DND-41 (cell line): ENCODE measurements at regions not wholly inside any gene's neighbourhood (a gene's known extent, or its start where the extent isn't known, plus 50 kb on each side); places are given as distances from the start of the nearest gene placed in this dataset.

Experiments used
- ATAC-seq: fragments of 200-7000 bp; cut with Tn5 transposase; 3 replicates; pipeline ENCODE4 v1.9.1; 2021; ENCODE audit warnings: low read depth; ENCODE audit not compliant: insufficient read depth
- DNase-seq: peaks from one replicate; pipeline ENCODE4 v3.0.0-alpha.2; 2020
- H2AFZ ChIP-seq: 2 replicates; pipeline ENCODE4 v1.6.0; 2012; ENCODE audit warnings: low read depth, low read length
- H3K27ac ChIP-seq: 2 replicates; pipeline ENCODE4 v1.5.1; 2012; ENCODE audit warnings: low read length, inconsistent platforms
- H3K27me3 ChIP-seq: fragments of 200-600 bp; sonication (generic); 2 replicates; pipeline ENCODE4 v1.6.0; 2012; ENCODE audit warnings: low read length, mild to moderate bottlenecking, inconsistent platforms; ENCODE audit not compliant: insufficient read depth, poor library complexity
- H3K36me3 ChIP-seq: 2 replicates; pipeline ENCODE4 v1.5.1; 2012; ENCODE audit warnings: low read length, inconsistent platforms; ENCODE audit not compliant: insufficient read depth
- H3K4me1 ChIP-seq: 2 replicates; pipeline ENCODE4 v1.5.1; 2012; ENCODE audit warnings: mild to moderate bottlenecking, low read length; ENCODE audit not compliant: insufficient read depth
- H3K4me2 ChIP-seq: 2 replicates; pipeline ENCODE4 v1.6.0; 2012; ENCODE audit warnings: mild to moderate bottlenecking, moderate library complexity, low read length, inconsistent platforms; ENCODE audit not compliant: insufficient read depth
- H3K4me3 ChIP-seq, 2 experiments: fragments of 200-600 bp in 1 of 2; shearing (Covaris generic) in 1 of 2; 2 replicates each; pipeline ENCODE4 v1.5.1; 2012 to 2016; ENCODE audit warnings: inconsistent platforms in 2 of 2, low read length in 2 of 2, mild to moderate bottlenecking in 2 of 2, low read depth in 1 of 2, moderate library complexity in 1 of 2
- H3K79me2 ChIP-seq: 2 replicates; pipeline ENCODE4 v1.6.0; 2012; ENCODE audit warnings: low read length, inconsistent platforms; ENCODE audit not compliant: insufficient read depth
- H3K9ac ChIP-seq: 2 replicates; pipeline ENCODE4 v1.6.0; 2012; ENCODE audit warnings: low read depth, mild to moderate bottlenecking, inconsistent platforms, low read length, moderate library complexity
- H3K9me3 ChIP-seq: 2 replicates; pipeline ENCODE4 v1.5.1; 2012; ENCODE audit warnings: low read length, moderate library complexity, mild to moderate bottlenecking, inconsistent platforms; ENCODE audit not compliant: insufficient read depth, severe bottlenecking
- H4K20me1 ChIP-seq: 2 replicates; pipeline ENCODE4 v1.6.0; 2012; ENCODE audit warnings: low read length; ENCODE audit not compliant: insufficient read depth
- CTCF ChIP-seq: IDR thresholded peaks from 2 replicates; pipeline ENCODE4 v1.5.1; 2012; ENCODE audit warnings: borderline replicate concordance, low read length, moderate library complexity, mild to moderate bottlenecking; ENCODE audit not compliant: poor library complexity, severe bottlenecking; ENCODE audit errors: extremely low read depth
- EZH2 ChIP-seq: IDR thresholded peaks from 3 replicates; pipeline ENCODE4 v1.6.1; 2012; ENCODE audit warnings: borderline replicate concordance, low read depth, mild to moderate bottlenecking, moderate library complexity, low read length, inconsistent platforms; ENCODE audit not compliant: severe bottlenecking

- no peak overlapping the region for H3K4me2 ChIP-seq
- no peaks in the 10 kb centered on the region for H3K79me2 ChIP-seq
- H3K9me3 ChIP-seq, result no peaks in the 10 kb centered on the region
- H3K4me3 ChIP-seq, result no peak overlapping the region
- H3K9ac ChIP-seq, result no peak overlapping the region
- H3K27me3 ChIP-seq, result no peaks in the 10 kb centered on the region
- H4K20me1 ChIP-seq, result no peaks in the 10 kb centered on the region
- H3K4me1 ChIP-seq, result no peaks in the 10 kb centered on the region
- DNase-seq (no peak), ATAC-seq (no peak)
- H3K27ac ChIP-seq, result no peak overlapping the region
- TF ChIP-seq EZH2, result no peak
- TF ChIP-seq CTCF, result no peak
- no peak overlapping the region for H2AFZ ChIP-seq
- no peaks in the 10 kb centered on the region for H3K36me3 ChIP-seq
Measured at GRCh38 chr14:23697680-23698079, 61.5 kb downstream of the DHRS2 start.

- H3K79me2 ChIP-seq, result no peaks in the 10 kb centered on the region
- H3K9me3 ChIP-seq, result peaks cover 25% of the 10 kb centered on the region
- H2AFZ ChIP-seq, result no peak overlapping the region
- H3K9ac ChIP-seq, result no peak overlapping the region
- no peaks in the 10 kb centered on the region for H3K4me1 ChIP-seq
- no peak overlapping the region for H3K4me2 ChIP-seq
- H3K27ac ChIP-seq, result no peak overlapping the region
- no peak overlapping the region for H3K4me3 ChIP-seq
- TF ChIP-seq CTCF (no peak), EZH2 (no peak)
- H3K36me3 ChIP-seq, result no peaks in the 10 kb centered on the region
- H3K27me3 ChIP-seq, result no peaks in the 10 kb centered on the region
- ATAC-seq (no peak), DNase-seq (no peak)
- no peaks in the 10 kb centered on the region for H4K20me1 ChIP-seq
Measured at GRCh38 chr14:23702656-23703426, 66.7 kb downstream of the DHRS2 start.

- TF ChIP-seq EZH2 (no peak), CTCF (no peak)
- Histone ChIP-seq H3K9me3 (peaks cover 26% of the 10 kb centered on the region), H3K27me3 (no peaks in the 10 kb centered on the region), H3K79me2 (no peaks in the 10 kb centered on the region), H3K9ac (no peak overlapping the region), H4K20me1 (no peaks in the 10 kb centered on the region), H3K36me3 (no peaks in the 10 kb centered on the region), H2AFZ (no peak overlapping the region), H3K4me1 (no peaks in the 10 kb centered on the region), H3K4me3 (no peak overlapping the region), H3K27ac (no peak overlapping the region), H3K4me2 (no peak overlapping the region)
- ATAC-seq (no peak), DNase-seq (no peak)
Measured at GRCh38 chr14:23704890-23705289, 68.7 kb downstream of the DHRS2 start.

GRCh38 chr14:23707415-23707814 lies 71.3 kb downstream of the DHRS2 start:
- TF ChIP-seq CTCF (no peak), EZH2 (no peak)
- Histone ChIP-seq H3K4me1 (no peaks in the 10 kb centered on the region), H3K27ac (no peak overlapping the region), H3K4me2 (no peak overlapping the region), H3K36me3 (no peaks in the 10 kb centered on the region), H4K20me1 (no peaks in the 10 kb centered on the region), H3K79me2 (no peaks in the 10 kb centered on the region), H3K4me3 (no peak overlapping the region), H3K9ac (no peak overlapping the region), H3K27me3 (no peaks in the 10 kb centered on the region), H2AFZ (no peak overlapping the region), H3K9me3 (peaks cover 26% of the 10 kb centered on the region)
- no peak for ATAC-seq
- DNase-seq, result no peak
